HS-27A (cell line): ENCODE measurements at regions not wholly inside any gene's neighbourhood (a gene's known extent, or its start where the extent isn't known, plus 50 kb on each side); places are given as distances from the start of the nearest gene placed in this dataset.

Experiments used
- DNase-seq: peaks from one replicate; pipeline ENCODE4 v3.0.0-alpha.2; 2012; ENCODE audit warnings: low read depth, missing footprints

DNA sequence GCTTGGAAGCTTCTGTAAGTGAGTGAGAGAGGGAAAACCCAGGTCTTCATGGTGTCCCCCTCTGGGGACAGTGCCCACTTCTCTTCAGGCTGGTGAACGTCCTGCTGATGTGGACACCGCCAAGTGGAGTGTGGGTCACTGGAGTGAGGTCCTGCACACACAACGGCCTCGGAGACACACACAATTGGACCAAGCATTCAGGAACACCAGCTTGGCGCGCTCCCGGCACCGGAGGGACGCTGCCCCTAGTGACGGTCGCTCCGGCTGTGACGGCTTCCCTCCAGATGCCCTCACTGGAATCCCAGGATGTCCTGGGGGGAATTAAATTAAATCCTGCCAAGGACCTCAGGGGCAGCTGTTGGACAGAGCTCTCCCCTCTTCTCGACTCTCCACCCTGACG lies 123.1 kb downstream of the ZNF664 start:
- DNase-seq = no peak

DNA sequence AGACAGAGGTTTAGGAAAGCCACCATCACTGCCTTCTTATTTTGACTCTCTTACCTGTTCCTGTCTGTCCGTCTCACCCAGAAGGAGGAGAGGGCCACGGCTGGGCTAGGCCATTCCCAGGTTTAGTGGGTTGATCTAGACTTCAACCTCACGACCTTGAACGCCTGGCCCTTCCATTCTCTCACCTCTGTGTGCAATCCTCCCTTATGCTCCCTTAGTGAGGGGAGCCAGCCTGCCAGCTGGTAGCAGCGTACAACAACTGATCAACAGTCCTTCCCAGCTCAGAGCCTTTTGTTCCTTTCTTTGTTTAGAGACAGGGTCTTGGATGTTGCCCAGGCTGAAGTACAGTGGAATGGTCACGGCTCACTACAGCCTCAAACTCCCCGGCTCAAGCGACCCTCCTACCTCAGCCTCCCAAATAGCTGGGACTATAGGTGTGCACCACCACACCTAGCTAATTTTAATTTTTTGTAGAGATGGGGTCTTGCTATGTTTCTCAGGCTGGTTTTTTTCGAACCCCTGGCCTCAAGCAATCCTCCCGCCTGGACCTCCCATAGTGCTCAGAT lies 123.9 kb downstream of the ZNF664 start:
- DNase-seq = no peak

GRCh38 chr12:124097701-124098100 lies 124.7 kb downstream of the ZNF664 start:
- DNase-seq = no peak

GRCh38 chr12:124098101-124098757 lies 125.2 kb downstream of the ZNF664 start:
- DNase-seq = no peak

GRCh38 chr12:124098887-124099286 lies 125.9 kb downstream of the ZNF664 start:
- no peak for DNase-seq

GRCh38 chr12:124099661-124100060 lies 126.6 kb downstream of the ZNF664 start:
- DNase-seq = no peak

DNA sequence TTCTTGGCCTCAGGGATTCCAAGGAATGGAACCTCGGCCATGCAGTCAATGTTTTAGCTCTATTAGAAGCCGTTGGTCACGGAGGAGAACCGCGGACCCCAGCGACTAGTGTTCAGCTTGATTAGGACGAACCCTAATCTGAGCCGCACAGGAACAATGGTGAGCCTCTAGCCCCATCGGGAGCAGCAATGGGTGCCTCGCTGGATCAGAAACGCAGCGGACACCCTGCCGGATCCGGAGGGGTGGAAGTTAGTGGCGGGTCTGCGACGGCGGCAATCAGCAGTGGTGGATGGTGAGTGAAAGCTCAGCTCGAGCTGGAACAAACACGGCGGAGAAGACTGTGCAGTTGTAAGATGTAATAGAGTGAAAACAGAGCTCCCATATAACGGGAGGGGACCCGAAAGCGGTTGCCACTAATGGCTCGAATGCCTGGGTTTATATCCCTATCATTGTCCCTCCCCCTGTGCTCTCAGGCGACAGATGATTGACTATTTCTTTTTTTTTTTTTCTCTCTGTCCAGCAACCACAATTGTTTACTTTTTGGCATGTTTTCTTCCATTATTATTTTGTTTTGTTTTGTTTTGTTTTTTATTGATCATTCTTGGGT lies 127.7 kb downstream of the ZNF664 start:
- no peak for DNase-seq

- DNase-seq = no peak
These were observed 132.5 kb downstream of the ZNF664 start for GRCh38 chr12:124105546-124105945.

DNA sequence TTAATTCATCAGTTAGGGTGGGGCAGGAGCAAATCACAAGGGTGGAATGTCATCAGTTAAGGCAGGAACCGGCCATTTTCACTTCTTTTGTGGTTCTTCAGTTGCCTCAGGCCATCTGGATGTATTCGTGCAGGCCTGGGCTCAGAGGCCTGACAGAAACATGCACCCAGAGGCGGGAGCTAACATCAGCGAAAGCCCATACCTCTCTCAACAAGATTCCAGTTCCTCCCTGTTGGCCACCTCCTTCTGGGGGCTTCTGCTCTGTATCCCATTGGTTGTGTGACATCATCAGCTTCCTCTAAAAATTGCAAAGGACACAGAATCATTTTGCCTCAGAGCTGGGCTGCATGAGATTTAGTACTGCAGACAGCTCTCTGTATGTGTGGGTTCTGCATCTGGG lies 134.3 kb downstream of the ZNF664 start:
- no peak for DNase-seq

DNA sequence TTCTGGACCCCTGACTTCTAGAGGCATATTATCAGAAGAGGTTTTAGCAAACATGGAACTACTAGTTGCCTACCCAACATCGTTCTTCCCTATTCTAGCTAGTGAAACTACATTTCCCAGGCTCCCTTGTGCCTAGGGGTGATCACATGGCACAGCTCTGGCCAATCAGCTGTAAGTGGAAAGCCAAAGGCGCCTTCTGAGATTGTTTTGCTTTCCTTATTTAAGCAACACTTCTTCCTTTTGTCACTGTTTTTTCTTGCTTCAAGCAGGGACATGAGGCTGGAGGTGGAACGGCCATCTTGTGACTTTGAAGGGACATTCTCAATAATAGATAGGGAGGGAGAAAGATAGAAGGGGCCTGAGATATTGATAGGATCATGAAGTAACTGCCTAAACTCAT lies 136.7 kb downstream of the ZNF664 start:
- DNase-seq = no peak

GRCh38 chr12:124110372-124110883 lies 137.4 kb downstream of the ZNF664 start:
- no peak for DNase-seq

- DNase-seq = no peak
These were observed 138.0 kb downstream of the ZNF664 start for GRCh38 chr12:124111006-124111405.

GRCh38 chr12:124114316-124114715 lies 141.3 kb downstream of the ZNF664 start:
- DNase-seq = no peak

- no peak for DNase-seq
These were observed 142.5 kb downstream of the ZNF664 start for GRCh38 chr12:124115496-124115895.

GRCh38 chr12:124115976-124116690 lies 143.1 kb downstream of the ZNF664 start:
- no peak for DNase-seq

DNA sequence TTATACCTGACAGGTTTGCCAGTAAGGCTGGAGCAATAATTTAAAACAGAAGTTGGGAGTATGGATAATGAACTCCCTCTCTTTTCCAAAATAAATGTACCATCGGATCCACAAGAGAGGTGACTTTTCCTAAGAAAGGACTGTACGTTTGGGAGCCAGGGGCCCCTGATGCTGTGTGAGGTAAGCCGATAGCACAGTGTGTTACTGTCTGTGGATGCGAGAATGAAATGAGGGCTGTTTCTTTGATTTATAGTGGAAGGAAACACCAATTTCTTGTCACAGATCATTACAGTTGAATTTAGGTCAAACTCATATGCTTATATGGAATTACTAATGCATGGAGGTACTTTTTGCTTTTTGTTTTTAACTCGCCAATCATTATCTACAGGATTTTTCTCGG lies 147.7 kb downstream of the ZNF664 start:
- no peak for DNase-seq

DNA sequence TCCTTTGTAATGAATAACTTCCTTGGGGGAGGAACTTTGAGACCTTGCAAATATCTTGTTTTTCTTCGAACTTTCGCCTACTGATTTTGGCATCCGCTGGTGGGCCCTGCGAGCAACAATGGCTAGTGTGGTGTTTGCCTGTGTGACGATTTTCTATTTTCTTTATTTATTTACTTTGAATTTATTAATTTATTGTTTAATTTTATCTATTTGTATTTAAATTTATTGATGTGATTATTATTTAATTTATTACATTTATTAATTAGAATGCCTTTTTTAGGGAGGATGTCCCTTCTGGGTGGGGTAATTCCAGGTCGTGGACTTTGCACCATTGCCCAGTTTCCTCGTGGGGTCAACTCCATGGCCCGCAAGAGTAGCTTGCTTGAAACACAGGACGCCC lies 149.7 kb downstream of the ZNF664 start:
- no peak for DNase-seq

DNA sequence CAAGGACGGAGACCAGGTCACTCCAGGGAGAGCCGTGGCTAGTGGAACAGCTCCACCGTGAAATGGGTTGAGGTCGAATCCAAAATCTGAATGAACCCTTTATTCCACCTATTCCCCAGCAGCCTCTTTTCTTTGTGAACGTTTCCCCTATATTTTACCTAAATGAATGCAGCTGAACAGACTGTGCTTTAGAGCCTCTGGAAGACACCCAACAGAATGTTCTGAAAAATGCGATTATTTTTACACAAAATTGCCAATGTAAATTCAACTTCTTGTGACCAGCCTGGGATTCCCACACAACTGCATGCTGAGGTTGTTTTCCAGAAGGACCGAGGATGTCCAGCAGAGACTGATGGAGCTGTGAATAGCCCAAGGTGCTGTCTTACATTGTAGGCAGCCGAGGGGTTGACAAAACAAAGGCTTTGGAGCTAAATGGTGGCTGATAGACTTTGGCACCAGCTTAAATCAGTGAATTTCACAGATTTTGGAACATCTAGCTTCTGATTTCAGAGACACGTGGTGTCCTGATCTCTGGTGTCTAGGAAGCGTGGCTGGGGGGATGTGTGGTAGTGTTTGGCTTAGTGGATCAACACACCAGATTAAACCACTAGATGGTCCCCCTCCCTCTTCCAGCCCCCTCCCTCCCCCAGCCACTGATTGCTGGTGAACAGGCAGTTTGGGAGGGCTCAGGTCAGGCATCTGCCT lies 150.4 kb downstream of the ZNF664 start:
- no peak for DNase-seq

DNA sequence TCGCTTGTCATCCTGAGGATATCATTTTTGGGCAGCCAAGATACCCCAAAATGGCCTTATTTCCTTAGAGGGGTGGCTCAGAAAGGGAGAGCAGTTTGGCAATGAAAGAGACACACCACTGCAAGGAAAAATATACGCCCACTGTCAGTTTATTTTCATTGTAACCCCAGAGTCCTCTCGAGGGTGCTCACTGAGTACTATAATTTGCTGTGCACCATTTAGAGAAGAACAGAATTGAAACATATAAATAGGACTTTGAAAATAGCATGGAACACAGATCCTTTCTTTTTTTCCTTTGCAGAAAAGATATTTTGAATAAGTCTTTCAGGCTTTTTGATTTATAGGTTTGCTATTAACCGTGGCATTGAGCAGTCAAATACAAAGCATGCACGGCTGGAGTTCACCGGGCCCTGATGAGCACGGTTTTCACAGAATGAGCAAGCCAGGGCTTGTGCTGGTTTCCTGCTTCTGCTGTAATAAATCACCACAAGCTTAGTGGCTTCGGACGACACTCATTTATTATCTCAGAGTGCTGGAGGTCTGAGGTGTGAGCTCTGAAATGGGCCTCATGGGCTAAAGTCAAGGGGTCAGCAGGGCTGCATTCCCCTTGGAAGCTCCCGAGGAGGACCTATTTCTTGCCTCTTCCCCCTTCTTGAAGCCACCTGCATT lies 152.3 kb downstream of the ZNF664 start:
- no peak for DNase-seq

DNA sequence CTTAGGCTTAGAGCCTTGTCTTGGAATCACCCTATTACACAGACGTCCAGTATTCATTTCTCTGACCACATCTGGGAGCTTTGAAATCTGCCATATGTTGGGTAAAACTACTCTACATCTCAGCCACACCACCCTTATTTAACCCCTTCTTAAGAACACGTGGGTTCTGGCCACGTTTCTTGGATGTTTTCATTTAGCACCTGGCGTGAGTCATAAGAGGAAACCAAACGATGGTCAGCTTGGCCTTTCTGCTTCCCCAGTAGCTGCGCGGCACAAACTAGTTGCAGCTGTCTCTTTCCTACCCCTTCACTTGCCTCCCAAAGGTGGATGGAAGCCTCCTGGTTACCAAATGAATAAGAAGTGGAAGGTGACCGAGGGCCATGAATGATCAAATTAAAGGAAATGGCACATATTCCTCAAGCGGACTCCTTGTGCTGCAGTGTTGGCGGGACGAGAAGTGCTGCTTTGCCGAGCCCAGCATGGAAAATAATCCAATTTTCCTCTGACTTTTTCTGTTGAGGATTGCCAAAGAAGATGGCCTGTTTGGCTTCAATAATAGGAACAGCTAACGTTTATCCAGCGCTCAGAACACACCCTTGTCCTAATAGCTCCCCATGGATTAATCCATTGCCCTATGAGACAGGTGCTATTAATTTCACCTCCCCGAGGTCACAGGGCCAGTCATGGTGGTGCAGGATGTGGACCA lies 154.1 kb downstream of the ZNF664 start:
- no peak for DNase-seq

DNA sequence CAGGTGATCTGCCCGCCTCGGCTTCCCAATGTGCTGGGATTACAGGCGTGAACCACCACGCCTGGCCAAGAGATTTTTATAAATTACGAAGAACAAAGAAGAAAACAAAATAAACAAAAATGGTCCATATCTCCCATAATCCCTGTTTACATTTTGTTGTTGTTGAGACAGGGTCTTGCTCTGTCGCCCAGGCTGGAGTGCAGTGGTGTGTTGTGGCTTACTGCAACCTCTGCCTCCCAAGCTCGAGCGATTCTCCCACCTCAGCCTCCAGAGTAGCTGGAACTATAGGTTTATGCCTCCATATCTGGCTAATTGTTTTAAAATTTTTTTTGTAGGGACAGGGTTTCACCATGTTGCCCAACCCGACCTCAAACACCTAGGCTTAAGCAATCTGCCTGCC lies 156.1 kb downstream of the ZNF664 start:
- DNase-seq = no peak
